DND-41 (cell line): ENCODE measurements at regions not wholly inside any gene's neighbourhood (a gene's known extent, or its start where the extent isn't known, plus 50 kb on each side); places are given as distances from the start of the nearest gene placed in this dataset.

Experiments used
- CTCF ChIP-seq: IDR thresholded peaks from 2 replicates; pipeline ENCODE4 v1.5.1; 2012; ENCODE audit warnings: borderline replicate concordance, low read length, moderate library complexity, mild to moderate bottlenecking; ENCODE audit not compliant: poor library complexity, severe bottlenecking; ENCODE audit errors: extremely low read depth
- EZH2 ChIP-seq: IDR thresholded peaks from 3 replicates; pipeline ENCODE4 v1.6.1; 2012; ENCODE audit warnings: borderline replicate concordance, low read depth, mild to moderate bottlenecking, moderate library complexity, low read length, inconsistent platforms; ENCODE audit not compliant: severe bottlenecking

GRCh38 chr6:120774275-120774674, 560.0 kb downstream of the TBC1D32 start:
- TF ChIP-seq CTCF: no peak
- no peak for TF ChIP-seq EZH2
